ENCODE measurements at regions not wholly inside any gene's neighbourhood (a gene's known extent, or its start where the extent isn't known, plus 50 kb on each side); places are given as distances from the start of the nearest gene placed in this dataset.

DNA sequence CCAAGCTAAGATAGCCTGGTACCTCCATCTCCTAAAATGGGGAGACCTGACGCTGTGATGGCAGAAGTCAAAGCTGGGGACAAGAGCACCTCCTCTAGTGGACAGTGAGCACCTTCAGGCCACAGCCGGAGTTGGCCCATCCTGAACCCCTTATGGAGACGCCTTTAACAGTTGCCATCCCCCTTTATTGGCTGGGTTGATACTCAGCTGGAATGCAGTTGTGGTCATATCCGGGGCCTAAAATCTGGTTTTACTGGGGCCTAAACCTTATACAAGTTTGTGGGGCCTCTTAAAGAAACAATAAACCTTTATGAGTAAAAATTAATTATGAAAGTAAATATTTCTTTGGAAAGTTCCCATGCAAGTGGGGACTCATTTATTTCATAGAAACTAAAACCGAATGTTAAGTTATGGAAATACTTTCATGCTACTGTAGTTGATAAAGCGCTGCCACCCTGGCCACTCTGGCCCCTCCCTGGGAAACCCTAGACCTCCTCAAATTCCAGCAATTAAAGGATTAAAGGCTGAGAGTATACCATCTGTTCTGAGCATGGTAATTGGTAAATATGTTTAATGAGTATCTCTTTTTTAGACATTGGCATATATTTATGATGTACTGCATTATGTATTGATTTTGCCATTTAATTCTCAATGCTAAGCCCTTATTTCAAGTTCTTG, 95.1 kb upstream of the SASH1 start:
- no peak overlapping the region for H3K4me3 ChIP-seq (ENCODE audit: low read depth, low read length)
- TF ChIP-seq, protein P1, sequence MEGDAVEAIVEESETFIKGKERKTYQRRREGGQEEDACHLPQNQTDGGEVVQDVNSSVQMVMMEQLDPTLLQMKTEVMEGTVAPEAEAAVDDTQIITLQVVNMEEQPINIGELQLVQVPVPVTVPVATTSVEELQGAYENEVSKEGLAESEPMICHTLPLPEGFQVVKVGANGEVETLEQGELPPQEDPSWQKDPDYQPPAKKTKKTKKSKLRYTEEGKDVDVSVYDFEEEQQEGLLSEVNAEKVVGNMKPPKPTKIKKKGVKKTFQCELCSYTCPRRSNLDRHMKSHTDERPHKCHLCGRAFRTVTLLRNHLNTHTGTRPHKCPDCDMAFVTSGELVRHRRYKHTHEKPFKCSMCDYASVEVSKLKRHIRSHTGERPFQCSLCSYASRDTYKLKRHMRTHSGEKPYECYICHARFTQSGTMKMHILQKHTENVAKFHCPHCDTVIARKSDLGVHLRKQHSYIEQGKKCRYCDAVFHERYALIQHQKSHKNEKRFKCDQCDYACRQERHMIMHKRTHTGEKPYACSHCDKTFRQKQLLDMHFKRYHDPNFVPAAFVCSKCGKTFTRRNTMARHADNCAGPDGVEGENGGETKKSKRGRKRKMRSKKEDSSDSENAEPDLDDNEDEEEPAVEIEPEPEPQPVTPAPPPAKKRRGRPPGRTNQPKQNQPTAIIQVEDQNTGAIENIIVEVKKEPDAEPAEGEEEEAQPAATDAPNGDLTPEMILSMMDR (IDR thresholded peaks at IDR 0.05; ENCODE audit: low read depth, low read length) = no peak

DNA sequence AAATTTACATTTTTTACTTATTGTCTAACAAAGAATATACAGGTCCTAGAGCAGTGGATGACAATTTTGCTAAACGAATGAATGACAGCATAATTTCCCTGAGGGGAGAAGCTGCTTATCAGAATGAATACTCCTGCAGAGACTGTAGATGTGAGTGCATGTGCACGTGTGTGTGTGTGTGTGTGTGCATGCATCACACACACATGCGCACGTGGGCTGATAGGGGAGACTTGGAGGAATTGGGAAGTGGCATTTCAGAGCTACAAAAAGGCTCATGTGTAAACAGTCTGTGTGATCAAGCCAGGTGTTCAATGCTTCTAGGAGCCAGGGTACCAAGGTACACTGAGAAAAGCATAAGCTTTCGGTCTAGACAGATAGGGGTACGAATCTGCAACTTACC, 93.5 kb upstream of the SASH1 start:
- TF ChIP-seq, protein P1 (IDR thresholded peaks at IDR 0.05; ENCODE audit: low read depth, low read length) = no peak
- no peak overlapping the region for H3K4me3 ChIP-seq (ENCODE audit: low read depth, low read length)

DNA sequence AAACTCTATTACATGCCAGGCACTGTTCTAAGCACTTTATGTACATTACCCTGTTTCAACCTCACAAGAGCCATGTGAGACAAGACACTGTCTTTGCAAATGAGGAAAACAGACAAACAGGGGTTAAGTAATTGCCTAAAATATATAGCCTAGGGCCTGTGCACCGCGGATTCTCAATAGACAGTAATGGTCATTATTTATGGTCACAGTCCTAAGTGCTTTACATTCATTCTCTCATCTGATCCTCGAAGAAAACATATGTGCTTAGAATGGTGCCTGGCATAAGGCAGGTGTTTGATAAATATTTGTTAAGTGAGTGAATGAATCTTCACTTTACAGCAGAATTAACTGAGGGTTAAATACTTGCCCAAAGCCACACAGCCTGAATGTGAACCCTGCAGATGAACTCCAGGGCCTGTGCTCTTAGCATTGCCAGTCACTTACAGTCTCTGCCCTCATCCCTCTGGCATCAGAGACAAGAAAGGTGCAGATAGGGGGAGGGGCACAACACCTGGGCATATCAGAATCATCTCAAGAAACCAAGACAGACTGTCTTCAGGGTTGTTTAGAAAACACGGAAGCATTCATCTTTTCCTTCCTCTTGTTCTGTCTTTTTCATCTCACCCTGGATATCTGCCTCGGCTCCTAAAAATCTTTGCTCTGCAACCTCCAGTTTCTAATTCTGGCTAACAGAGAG, 92.8 kb upstream of the SASH1 start:
- H3K4me3 ChIP-seq (ENCODE audit: low read depth, low read length) = no peak overlapping the region
- TF ChIP-seq, protein P1 (IDR thresholded peaks at IDR 0.05; ENCODE audit: low read depth, low read length) = no peak

DNA sequence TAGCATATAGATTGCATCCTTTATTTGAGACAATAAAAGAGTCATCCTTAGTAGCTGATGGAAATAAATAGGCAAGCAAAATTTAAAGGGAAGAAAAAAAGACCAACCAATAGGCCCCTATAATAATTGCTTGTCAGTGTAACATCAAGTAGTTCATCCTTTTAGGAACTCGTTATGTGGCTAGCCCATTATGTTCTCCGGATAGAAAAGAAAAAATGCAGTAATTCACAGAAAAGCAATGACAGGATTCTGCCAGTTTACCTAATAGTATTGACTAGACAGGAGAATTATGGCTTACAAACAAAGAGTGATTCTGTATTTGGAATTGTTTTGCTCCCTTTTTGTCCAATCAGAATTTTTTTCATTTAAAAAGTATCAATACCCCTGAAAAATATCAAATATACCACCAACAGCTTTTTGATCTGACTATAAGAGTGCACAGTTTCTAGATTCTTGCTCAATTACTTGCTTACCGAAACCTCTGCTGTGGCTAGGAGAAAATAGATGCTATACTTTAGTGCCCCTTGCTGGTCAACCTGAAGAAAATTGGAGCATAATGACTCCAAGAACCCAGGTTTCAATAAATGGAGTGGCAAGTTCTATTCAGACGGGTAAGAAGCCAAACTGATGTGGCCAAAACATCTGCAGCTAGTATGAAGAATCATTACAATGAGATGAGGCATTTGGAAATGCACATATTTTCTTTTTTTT, 91.5 kb upstream of the SASH1 start:
- no peak overlapping the region for H3K4me3 ChIP-seq (ENCODE audit: low read depth, low read length)

DNA sequence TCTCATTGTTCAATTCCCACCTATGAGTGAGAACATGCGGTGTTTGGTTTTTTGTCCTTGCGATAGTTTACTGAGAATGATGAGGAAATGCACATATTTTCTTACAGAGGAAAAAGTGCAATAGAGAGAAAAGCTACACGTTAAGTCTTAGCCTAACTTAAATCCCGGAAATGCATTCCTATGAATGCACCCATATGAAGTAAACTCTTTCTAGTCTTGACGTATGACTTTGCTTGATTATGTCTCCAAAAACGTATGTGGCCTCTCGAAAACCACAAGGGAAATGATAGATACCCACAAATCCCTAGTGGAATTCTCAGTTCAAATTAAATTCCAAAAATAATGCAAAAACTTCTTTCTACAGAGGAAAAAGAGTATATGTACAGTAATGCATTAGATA, 90.7 kb upstream of the SASH1 start:
- H3K4me3 ChIP-seq (ENCODE audit: low read depth, low read length) = no peak overlapping the region
- TF ChIP-seq, protein P1 (IDR thresholded peaks at IDR 0.05; ENCODE audit: low read depth, low read length) = no peak

More for the DNA sequence above, 91.5 kb upstream of the SASH1 start:
- TF ChIP-seq, protein P1 (IDR thresholded peaks at IDR 0.05; ENCODE audit: low read depth, low read length) = no peak

DNA sequence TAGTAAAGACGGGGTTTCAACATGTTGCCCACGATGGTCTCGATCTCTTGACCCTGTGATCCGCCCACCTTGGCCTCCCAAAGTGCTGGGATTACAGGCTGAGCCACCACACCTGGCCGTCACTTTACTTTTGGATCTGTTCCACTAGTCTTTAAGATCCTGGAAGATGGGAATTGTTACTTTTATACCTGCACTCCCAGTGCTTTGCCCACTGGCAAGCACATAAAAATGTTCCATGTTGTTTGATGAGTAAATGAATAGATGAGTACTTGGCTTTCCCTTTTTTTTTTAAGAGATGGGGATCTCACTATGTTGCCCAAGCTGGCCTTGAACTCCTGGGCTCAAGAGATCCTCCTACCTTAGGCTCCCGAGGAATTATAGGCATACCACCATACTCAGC, 84.8 kb upstream of the SASH1 start:
- no peak overlapping the region for H3K4me3 ChIP-seq (ENCODE audit: low read depth, low read length)
- TF ChIP-seq, protein P1 (IDR thresholded peaks at IDR 0.05; ENCODE audit: low read depth, low read length) = no peak

DNA sequence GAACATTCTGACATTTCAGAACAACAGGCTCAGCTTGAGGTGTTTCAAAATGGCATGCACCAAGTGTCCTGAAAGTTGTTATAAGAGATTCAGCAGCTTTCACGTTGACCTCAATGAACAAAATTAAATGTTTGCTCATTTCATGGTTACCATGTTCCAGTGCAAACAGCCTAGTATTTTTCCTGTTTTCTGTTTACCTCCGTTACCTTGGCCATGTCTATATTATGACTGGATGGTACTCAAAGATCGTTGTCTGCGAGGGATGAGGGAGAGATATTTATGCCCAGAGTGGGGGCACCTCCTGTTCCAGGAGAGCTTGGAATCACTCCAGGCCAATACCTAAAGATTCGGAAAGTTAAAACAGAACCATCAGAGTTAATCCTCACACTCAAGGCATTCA, 83.8 kb upstream of the SASH1 start:
- no peak overlapping the region for H3K4me3 ChIP-seq (ENCODE audit: low read depth, low read length)
- TF ChIP-seq, protein P1 (IDR thresholded peaks at IDR 0.05; ENCODE audit: low read depth, low read length) = no peak

All from WI38 (cell line).